Loucy (cell line): ENCODE measurements at regions not wholly inside any gene's neighbourhood (a gene's known extent, or its start where the extent isn't known, plus 50 kb on each side); places are given as distances from the start of the nearest gene placed in this dataset.
"Not testable (repeated sequence)": the region's sequence is repeated elsewhere in the genome, so short reads cannot be mapped to it uniquely, and the experiment has no call there.

Source experiments
- CTCF ChIP-seq: fragments of 200-600 bp; sonication (generic); conservative IDR thresholded peaks from 2 replicates; pipeline ENCODE4 v1.5.1; 2014; ENCODE audit warnings: mild to moderate bottlenecking, antibody characterized with exemption, low read length
- EZH2phosphoT487 ChIP-seq: fragments of 200-600 bp; IDR thresholded peaks from 2 replicates; pipeline ENCODE4 v1.6.1; 2018; ENCODE audit warnings: antibody characterized with exemption, mild to moderate bottlenecking, moderate library complexity, borderline replicate concordance

DNA sequence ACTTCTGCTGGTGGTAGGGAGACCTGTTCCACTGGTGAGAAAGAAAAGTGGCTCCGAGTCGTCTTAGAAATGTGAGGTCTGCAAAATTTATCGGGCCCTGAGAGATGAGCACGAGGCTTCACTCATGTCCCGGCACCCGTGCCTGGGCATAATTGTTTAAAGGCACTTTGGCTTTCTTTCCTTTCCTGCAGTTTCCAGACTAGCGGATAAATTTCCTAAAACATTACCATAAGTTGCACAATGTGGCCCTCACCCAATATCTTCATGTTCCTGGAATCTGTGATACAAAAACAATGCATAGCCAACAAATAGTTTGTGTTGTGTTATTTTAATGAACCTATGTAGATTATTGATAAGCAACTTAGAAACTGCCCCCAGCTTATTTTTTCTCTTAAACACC lies 52.6 kb upstream of the GOLGA8O start:
- not testable (repeated sequence) for TF ChIP-seq CTCF, EZH2phosphoT487
